ENCODE measurements at regions not wholly inside any gene's neighbourhood (a gene's known extent, or its start where the extent isn't known, plus 50 kb on each side); places are given as distances from the start of the nearest gene placed in this dataset.

- no peak overlapping the region for H3K4me3 ChIP-seq (ENCODE audit: low read length in 3 of 3)
- H3K36me3 ChIP-seq (ENCODE audit: control insufficient read depth in 2 of 3, insufficient read depth in 3 of 3, low read length in 3 of 3), result no peaks in the 10 kb centered on the region
- H3K4me1 ChIP-seq (ENCODE audit: control insufficient read depth in 2 of 3, insufficient read depth in 2 of 3, low read depth in 1 of 3, low read length in 3 of 3), result no peaks in the 10 kb centered on the region
- no peak overlapping the region for H3K9ac ChIP-seq (ENCODE audit: low read length in 3 of 3)
- TF ChIP-seq CTCF (IDR thresholded peaks at IDR 0.05; ENCODE audit: borderline replicate concordance, extremely low read depth, insufficient read depth), result no peak
- no peak for FAIRE-seq
- no peaks in the 10 kb centered on the region for H3K27me3 ChIP-seq (ENCODE audit: control insufficient read depth, insufficient read depth, low read length)
- intact Hi-C loops (cut with DNase I), result no loop called here
- no peaks in the 10 kb centered on the region for H3K9me3 ChIP-seq (ENCODE audit: control insufficient read depth in 2 of 3, insufficient read depth in 1 of 3, low read length in 3 of 3)
- no peak overlapping the region for H3K27ac ChIP-seq (ENCODE audit: low read depth in 2 of 2, low read length in 2 of 2)
- peak in 2 of 5 donors; percentile 7 to 19 for DNase-seq
Measured at GRCh38 chr2:33764551-33764950, 165.5 kb upstream of the FAM98A start.

- no peak overlapping the region for H3K27ac ChIP-seq (ENCODE audit: low read depth in 2 of 2, low read length in 2 of 2)
- intact Hi-C loops (cut with DNase I), result no loop called here
- no peaks in the 10 kb centered on the region for H3K27me3 ChIP-seq (ENCODE audit: control insufficient read depth, insufficient read depth, low read length)
- no peaks in the 10 kb centered on the region for H3K9me3 ChIP-seq (ENCODE audit: control insufficient read depth in 2 of 3, insufficient read depth in 1 of 3, low read length in 3 of 3)
- no peaks in the 10 kb centered on the region for H3K4me1 ChIP-seq (ENCODE audit: control insufficient read depth in 2 of 3, insufficient read depth in 2 of 3, low read depth in 1 of 3, low read length in 3 of 3)
- no peak for TF ChIP-seq CTCF (IDR thresholded peaks at IDR 0.05; ENCODE audit: borderline replicate concordance, extremely low read depth, insufficient read depth)
- no peak for FAIRE-seq
- H3K4me3 ChIP-seq (ENCODE audit: low read length in 3 of 3), result no peak overlapping the region
- H3K9ac ChIP-seq (ENCODE audit: low read length in 3 of 3), result no peak overlapping the region
- DNase-seq, result peak in 1 of 5 donors; percentile 1
- H3K36me3 ChIP-seq (ENCODE audit: control insufficient read depth in 2 of 3, insufficient read depth in 3 of 3, low read length in 3 of 3), result no peaks in the 10 kb centered on the region
Measured at GRCh38 chr2:33763671-33764310, 164.7 kb upstream of the FAM98A start.

- no peak overlapping the region for H3K9ac ChIP-seq (ENCODE audit: low read length in 3 of 3)
- H3K27ac ChIP-seq (ENCODE audit: low read depth in 2 of 2, low read length in 2 of 2), result no peak overlapping the region
- no peak for TF ChIP-seq CTCF (IDR thresholded peaks at IDR 0.05; ENCODE audit: borderline replicate concordance, extremely low read depth, insufficient read depth)
- H3K4me1 ChIP-seq (ENCODE audit: control insufficient read depth in 2 of 3, insufficient read depth in 2 of 3, low read depth in 1 of 3, low read length in 3 of 3), result no peaks in the 10 kb centered on the region
- no peak overlapping the region for H3K4me3 ChIP-seq (ENCODE audit: low read length in 3 of 3)
- H3K36me3 ChIP-seq (ENCODE audit: control insufficient read depth in 2 of 3, insufficient read depth in 3 of 3, low read length in 3 of 3), result no peaks in the 10 kb centered on the region
- FAIRE-seq (no peak), DNase-seq (no peak)
- intact Hi-C loops (cut with DNase I), result no loop called here
- H3K9me3 ChIP-seq (ENCODE audit: control insufficient read depth in 2 of 3, insufficient read depth in 1 of 3, low read length in 3 of 3), result no peaks in the 10 kb centered on the region
- no peaks in the 10 kb centered on the region for H3K27me3 ChIP-seq (ENCODE audit: control insufficient read depth, insufficient read depth, low read length)
Measured at GRCh38 chr2:33762636-33763035, 163.5 kb upstream of the FAM98A start.

All from kidney (tissue), 13 donors.